ENCODE measurements at regions not wholly inside any gene's neighbourhood (a gene's known extent, or its start where the extent isn't known, plus 50 kb on each side); places are given as distances from the start of the nearest gene placed in this dataset.

DNA sequence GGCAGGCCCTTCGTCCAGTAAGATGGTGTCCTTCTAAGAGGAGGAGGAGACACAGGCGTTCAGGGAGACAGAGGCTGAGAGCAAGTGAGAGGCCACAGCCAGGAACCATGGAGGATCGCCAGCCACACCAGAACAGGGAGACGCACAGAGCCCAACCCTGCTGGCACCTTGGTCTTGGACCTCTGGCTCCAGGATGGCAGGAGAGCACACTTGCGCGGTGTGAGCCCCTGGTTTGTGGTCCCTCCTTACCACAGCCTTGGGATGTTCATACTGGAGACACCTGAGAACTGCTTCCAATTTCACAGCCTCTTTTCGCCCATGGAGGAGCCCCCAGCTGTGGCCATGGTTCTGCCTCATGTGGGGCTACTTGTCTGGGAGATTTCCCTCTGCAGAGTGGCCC, 222.4 kb downstream of the DLL1 start:
- Mint-ChIP-seq H3K9me3 (peaks cover 5 to 22% (median 17%) of the 10 kb centered on the region in 7 donors), H3K27ac (no peak overlapping the region), H3K4me1 (no peaks in the 10 kb centered on the region), H3K27me3 (ENCODE audit: low read depth in 3 of 3) (peaks cover 2 to 4% (median 2%) of the 10 kb centered on the region in 3 donors), H3K4me3 (no peak overlapping the region), H3K36me3 (no peaks in the 10 kb centered on the region)
- no peak overlapping the region for H2AFZ ChIP-seq (ENCODE audit: insufficient read depth, low read depth, low read length, poor library complexity, severe bottlenecking)
- H3K4me1 ChIP-seq (ENCODE audit: control insufficient read depth in 1 of 2, insufficient read depth in 2 of 2, low read length in 2 of 2) = no peaks in the 10 kb centered on the region
- no peak overlapping the region for H3K27ac ChIP-seq (ENCODE audit: low read depth in 1 of 2, low read length in 2 of 2)
- H3K9ac ChIP-seq (ENCODE audit: insufficient read depth, low read length, poor library complexity, severe bottlenecking) = no peak overlapping the region
- no peak for DNase-seq
- peaks cover 10 to 13% of the 10 kb centered on the region in 2 donors for H3K9me3 ChIP-seq (replicated peaks in 1 of 2; ENCODE audit: control insufficient read depth in 1 of 2, insufficient read depth in 1 of 2, low read length in 2 of 2)
- H3K79me2 ChIP-seq (ENCODE audit: insufficient read depth, low read length) = no peaks in the 10 kb centered on the region
- H3K27me3 ChIP-seq (ENCODE audit: control insufficient read depth in 2 of 2, insufficient read depth in 2 of 2, low read length in 2 of 2) = no peaks in the 10 kb centered on the region
- no peak overlapping the region for H3K4me2 ChIP-seq (replicated peaks; ENCODE audit: extremely low read depth, low read length, poor library complexity, severe bottlenecking)
- TF ChIP-seq, protein P1, sequence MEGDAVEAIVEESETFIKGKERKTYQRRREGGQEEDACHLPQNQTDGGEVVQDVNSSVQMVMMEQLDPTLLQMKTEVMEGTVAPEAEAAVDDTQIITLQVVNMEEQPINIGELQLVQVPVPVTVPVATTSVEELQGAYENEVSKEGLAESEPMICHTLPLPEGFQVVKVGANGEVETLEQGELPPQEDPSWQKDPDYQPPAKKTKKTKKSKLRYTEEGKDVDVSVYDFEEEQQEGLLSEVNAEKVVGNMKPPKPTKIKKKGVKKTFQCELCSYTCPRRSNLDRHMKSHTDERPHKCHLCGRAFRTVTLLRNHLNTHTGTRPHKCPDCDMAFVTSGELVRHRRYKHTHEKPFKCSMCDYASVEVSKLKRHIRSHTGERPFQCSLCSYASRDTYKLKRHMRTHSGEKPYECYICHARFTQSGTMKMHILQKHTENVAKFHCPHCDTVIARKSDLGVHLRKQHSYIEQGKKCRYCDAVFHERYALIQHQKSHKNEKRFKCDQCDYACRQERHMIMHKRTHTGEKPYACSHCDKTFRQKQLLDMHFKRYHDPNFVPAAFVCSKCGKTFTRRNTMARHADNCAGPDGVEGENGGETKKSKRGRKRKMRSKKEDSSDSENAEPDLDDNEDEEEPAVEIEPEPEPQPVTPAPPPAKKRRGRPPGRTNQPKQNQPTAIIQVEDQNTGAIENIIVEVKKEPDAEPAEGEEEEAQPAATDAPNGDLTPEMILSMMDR (IDR thresholded peaks at IDR 0.05) = no peak
- no peaks in the 10 kb centered on the region for H4K20me1 ChIP-seq (ENCODE audit: insufficient read depth, low read length)
- WGBS (ENCODE audit: insufficient coverage) = 91% methylated on average over 7 of the region's 7 CpGs
- intact Hi-C loops (cut with micrococcal nuclease) = no loop called here
- H3K4me3 ChIP-seq (replicated peaks in 1 of 3; ENCODE audit: low read depth in 2 of 3, low read length in 3 of 3) = no peak overlapping the region
- H3K36me3 ChIP-seq (replicated peaks in 1 of 2; ENCODE audit: control insufficient read depth in 1 of 2, insufficient read depth in 2 of 2, low read length in 2 of 2) = no peaks in the 10 kb centered on the region

DNA sequence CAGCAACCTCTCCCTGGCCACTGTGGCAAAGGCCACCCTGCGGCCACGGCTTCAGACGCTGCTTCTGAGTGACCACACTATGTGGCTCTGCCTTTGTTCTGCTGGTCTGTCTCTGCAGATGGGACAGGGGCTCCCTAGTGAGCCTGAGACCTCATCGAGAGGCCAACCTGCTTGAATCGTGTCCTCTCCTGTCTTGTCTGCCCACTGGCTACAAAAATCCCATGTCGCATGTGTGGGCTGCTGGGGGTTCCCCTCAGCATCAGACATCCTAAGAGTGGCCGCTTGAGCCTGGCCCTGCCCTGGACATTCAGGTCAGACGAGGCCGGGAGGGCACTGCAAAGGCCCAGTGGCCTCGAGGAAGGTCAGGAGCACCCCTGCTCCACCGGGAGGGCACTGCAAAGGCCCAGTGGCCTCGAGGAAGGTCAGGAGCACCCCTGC, 222.9 kb downstream of the DLL1 start:
- Histone ChIP-seq H3K27me3 (ENCODE audit: control insufficient read depth in 2 of 2, insufficient read depth in 2 of 2, low read length in 2 of 2) (no peaks in the 10 kb centered on the region), H3K9me3 (replicated peaks in 1 of 2; ENCODE audit: control insufficient read depth in 1 of 2, insufficient read depth in 1 of 2, low read length in 2 of 2) (peaks cover 10 to 13% of the 10 kb centered on the region in 2 donors), H3K79me2 (ENCODE audit: insufficient read depth, low read length) (no peaks in the 10 kb centered on the region), H2AFZ (ENCODE audit: insufficient read depth, low read depth, low read length, poor library complexity, severe bottlenecking) (no peak overlapping the region), H3K4me2 (replicated peaks; ENCODE audit: extremely low read depth, low read length, poor library complexity, severe bottlenecking) (no peak overlapping the region), H3K4me3 (replicated peaks in 1 of 3; ENCODE audit: low read depth in 2 of 3, low read length in 3 of 3) (no peak overlapping the region), H3K4me1 (ENCODE audit: control insufficient read depth in 1 of 2, insufficient read depth in 2 of 2, low read length in 2 of 2) (no peaks in the 10 kb centered on the region), H3K9ac (ENCODE audit: insufficient read depth, low read length, poor library complexity, severe bottlenecking) (no peak overlapping the region), H4K20me1 (ENCODE audit: insufficient read depth, low read length) (no peaks in the 10 kb centered on the region), H3K36me3 (replicated peaks in 1 of 2; ENCODE audit: control insufficient read depth in 1 of 2, insufficient read depth in 2 of 2, low read length in 2 of 2) (no peaks in the 10 kb centered on the region), H3K27ac (ENCODE audit: low read depth in 1 of 2, low read length in 2 of 2) (no peak overlapping the region)
- 92% methylated on average over 12 of the region's 12 CpGs for WGBS (ENCODE audit: insufficient coverage)
- Mint-ChIP-seq H3K9me3 (peaks cover 5 to 22% (median 17%) of the 10 kb centered on the region in 7 donors), H3K27me3 (ENCODE audit: low read depth in 3 of 3) (peaks cover 2 to 4% (median 2%) of the 10 kb centered on the region in 3 donors), H3K27ac (no peak overlapping the region), H3K4me1 (no peaks in the 10 kb centered on the region), H3K4me3 (no peak overlapping the region), H3K36me3 (no peaks in the 10 kb centered on the region)
- intact Hi-C loops (cut with micrococcal nuclease) = no loop called here
- DNase-seq = no peak
- TF ChIP-seq, protein P1 (IDR thresholded peaks at IDR 0.05) = no peak

Data from CD14-positive monocyte (primary cell).